Transverse colon (tissue), 4 donors: ENCODE measurements at regions not wholly inside any gene's neighbourhood (a gene's known extent, or its start where the extent isn't known, plus 50 kb on each side); places are given as distances from the start of the nearest gene placed in this dataset.
"Not testable (repeated sequence)": the region's sequence is repeated elsewhere in the genome, so short reads cannot be mapped to it uniquely, and the experiment has no call there.

Source experiments
- DNase-seq: peaks from one replicate; pipeline ENCODE4 v3.0.0-alpha.2; 2019
- H3K27ac ChIP-seq, 4 donors: fragments of 200-600 bp; sonication (generic); 2 replicates each; pipeline ENCODE4 v1.5.1; 2016 to 2018; ENCODE audit warnings: inconsistent platforms in 4 of 4
- H3K27me3 ChIP-seq: fragments of 200-600 bp; sonication (generic); 2 replicates; pipeline ENCODE4 v1.5.1; 2017; ENCODE audit warnings: inconsistent platforms
- H3K36me3 ChIP-seq, 4 donors: fragments of 200-600 bp; sonication (generic); 2 replicates each; pipeline ENCODE4 v1.5.1; 2017 to 2019; ENCODE audit warnings: inconsistent platforms in 4 of 4
- H3K4me1 ChIP-seq, 4 donors: fragments of 200-600 bp; sonication (generic); 2 replicates each; pipeline ENCODE4 v1.5.1; 2017 to 2020; ENCODE audit warnings: inconsistent platforms in 4 of 4
- H3K4me3 ChIP-seq, 4 donors: fragments of 200-600 bp; sonication (generic); 1 replicate in 1 of 4; 2 replicates in 3 of 4; pipeline versions ENCODE4 v1.5.1 to v1.6.1; 2017 to 2019; ENCODE audit warnings: inconsistent platforms in 4 of 4
- H3K9me3 ChIP-seq, 2 donors: fragments of 200-600 bp; sonication (generic); 2 replicates each; pipeline ENCODE4 v1.5.1; 2017 to 2019; ENCODE audit warnings: inconsistent platforms in 2 of 2
- EP300 ChIP-seq: sonication (generic); formaldehyde crosslinking; IDR thresholded peaks from one replicate; pipeline ENCODE4 v1.6.1; 2017; ENCODE audit warnings: antibody characterized with exemption, low read depth
- POLR2A ChIP-seq: fragments of 450-650 bp; IDR thresholded peaks from one replicate; pipeline ENCODE4 v1.6.1; 2016; ENCODE audit warnings: antibody characterized with exemption, mild to moderate bottlenecking, moderate library complexity
- POLR2AphosphoS5 ChIP-seq, 3 donors: sonication (generic); formaldehyde crosslinking; IDR thresholded peaks; one replicate each; pipeline ENCODE4 v1.6.1; 2016; ENCODE audit warnings: antibody characterized with exemption in 3 of 3
- WGBS, 2 donors: methylation state at CpG; one replicate each; pipeline ENCODE4 v1.1.5; 2018; ENCODE audit warnings: low coverage in 1 of 2; 5-methylcytosine and 5-hydroxymethylcytosine counted together
- in situ Hi-C, 4 donors: fragments of 200-750 bp; cut with MboI; loops; one replicate each; pipeline versions ENCODE4 v1.15.0 to v1.15.1; 2017; ENCODE audit warnings: low sequenced_read_pairs in 3 of 4, low pct_ligation_motif_present in 1 of 4, low pct_unique_long_range_greater_than_20kb in 1 of 4
- intact Hi-C: fragments of 100-400 bp; cut with DNase I; formaldehyde crosslinking; loops from one replicate; pipeline ENCODE4 v1.15.1; 2023; ENCODE audit warnings: low total_unique reads
- TF ChIP-seq, protein P1 (sequence below), 5 experiments: fragments of 200-600 bp in 3 of 5; fragments of 450-650 bp in 2 of 5; sonication (generic) in 3 of 5; IDR thresholded peaks; 1 replicate in 2 of 5; 2 replicates in 3 of 5; pipeline ENCODE4 v1.5.1; 2016 to 2017; ENCODE audit warnings: antibody characterized with exemption in 5 of 5, inconsistent platforms in 3 of 5, mild to moderate bottlenecking in 2 of 5, moderate library complexity in 1 of 5

GRCh38 chr3:152211655-152212054 is 57.1 kb upstream of the MBNL1 start:
- DNase-seq = no peak
- Histone ChIP-seq H3K9me3 (no peaks in the 10 kb centered on the region), H3K36me3 (no peaks in the 10 kb centered on the region), H3K4me3 (no peak overlapping the region), H3K4me1 (peaks cover 0 to 31% (median 22%) of the 10 kb centered on the region in 4 donors), H3K27me3 (no peaks in the 10 kb centered on the region), H3K27ac (peak overlapping the region; percentile 13 to 45 (median 16))
- TF ChIP-seq EP300 (no peak), POLR2A (no peak), POLR2AphosphoS5 (IDR thresholded peaks at IDR 0.05) (no peak)
- TF ChIP-seq, protein P1, sequence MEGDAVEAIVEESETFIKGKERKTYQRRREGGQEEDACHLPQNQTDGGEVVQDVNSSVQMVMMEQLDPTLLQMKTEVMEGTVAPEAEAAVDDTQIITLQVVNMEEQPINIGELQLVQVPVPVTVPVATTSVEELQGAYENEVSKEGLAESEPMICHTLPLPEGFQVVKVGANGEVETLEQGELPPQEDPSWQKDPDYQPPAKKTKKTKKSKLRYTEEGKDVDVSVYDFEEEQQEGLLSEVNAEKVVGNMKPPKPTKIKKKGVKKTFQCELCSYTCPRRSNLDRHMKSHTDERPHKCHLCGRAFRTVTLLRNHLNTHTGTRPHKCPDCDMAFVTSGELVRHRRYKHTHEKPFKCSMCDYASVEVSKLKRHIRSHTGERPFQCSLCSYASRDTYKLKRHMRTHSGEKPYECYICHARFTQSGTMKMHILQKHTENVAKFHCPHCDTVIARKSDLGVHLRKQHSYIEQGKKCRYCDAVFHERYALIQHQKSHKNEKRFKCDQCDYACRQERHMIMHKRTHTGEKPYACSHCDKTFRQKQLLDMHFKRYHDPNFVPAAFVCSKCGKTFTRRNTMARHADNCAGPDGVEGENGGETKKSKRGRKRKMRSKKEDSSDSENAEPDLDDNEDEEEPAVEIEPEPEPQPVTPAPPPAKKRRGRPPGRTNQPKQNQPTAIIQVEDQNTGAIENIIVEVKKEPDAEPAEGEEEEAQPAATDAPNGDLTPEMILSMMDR (IDR thresholded peaks at IDR 0.05) = no peak
- in situ Hi-C loops (no loop called here), intact Hi-C loops (no loop called here)
- WGBS, 2 donors = 56 to 83% methylated on average over 1 of the region's 1 CpG

- no peak overlapping the region for H3K4me3 ChIP-seq
- H3K4me1 ChIP-seq = peaks cover 0 to 28% (median 20%) of the 10 kb centered on the region in 4 donors
- H3K9me3 ChIP-seq = no peaks in the 10 kb centered on the region
- peak overlapping the region in 3 of 4 donors; percentile 16 to 48 (median 45) for H3K27ac ChIP-seq
- intact Hi-C loops = no loop called here
- H3K36me3 ChIP-seq = no peaks in the 10 kb centered on the region
- TF ChIP-seq, protein P1 (IDR thresholded peaks at IDR 0.05) = no peak
- TF ChIP-seq POLR2AphosphoS5 (IDR thresholded peaks at IDR 0.05) (no peak), EP300 (no peak), POLR2A (no peak)
- no peak for DNase-seq
- no peaks in the 10 kb centered on the region for H3K27me3 ChIP-seq
- in situ Hi-C loops = no loop called here
Measured at GRCh38 chr3:152213203-152213602, 55.5 kb upstream of the MBNL1 start.

DNA sequence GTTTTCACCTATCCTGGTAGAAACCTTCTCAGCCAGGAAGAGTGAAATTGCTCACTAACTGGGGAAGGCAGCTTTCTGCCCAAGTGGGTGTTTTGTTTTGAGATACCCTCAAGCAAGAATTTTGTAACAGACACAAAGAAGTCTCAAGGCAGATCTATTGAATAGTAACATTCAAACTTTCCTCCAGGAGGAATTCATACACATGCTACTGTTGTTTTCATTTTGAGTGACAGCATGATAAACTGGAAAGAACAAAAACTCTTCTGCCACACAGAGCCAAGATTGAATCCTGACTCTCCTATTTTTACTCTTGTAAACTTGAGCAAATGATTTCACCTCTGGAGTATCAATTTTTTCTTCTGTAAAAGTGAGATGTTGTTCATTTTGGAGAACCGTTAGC is 54.8 kb upstream of the MBNL1 start:
- no peak overlapping the region for H3K4me3 ChIP-seq
- WGBS, 2 donors = 80 to 84% methylated on average over 1 of the region's 1 CpG
- in situ Hi-C loops = no loop called here
- DNase-seq = no peak
- no peaks in the 10 kb centered on the region for H3K36me3 ChIP-seq
- peaks cover 0 to 28% (median 18%) of the 10 kb centered on the region in 4 donors for H3K4me1 ChIP-seq
- TF ChIP-seq POLR2AphosphoS5 (IDR thresholded peaks at IDR 0.05) (no peak), EP300 (no peak), POLR2A (no peak)
- TF ChIP-seq, protein P1 (IDR thresholded peaks at IDR 0.05) = no peak
- H3K27ac ChIP-seq = no peak overlapping the region
- no peaks in the 10 kb centered on the region for H3K27me3 ChIP-seq
- intact Hi-C loops = no loop called here
- no peaks in the 10 kb centered on the region for H3K9me3 ChIP-seq

DNA sequence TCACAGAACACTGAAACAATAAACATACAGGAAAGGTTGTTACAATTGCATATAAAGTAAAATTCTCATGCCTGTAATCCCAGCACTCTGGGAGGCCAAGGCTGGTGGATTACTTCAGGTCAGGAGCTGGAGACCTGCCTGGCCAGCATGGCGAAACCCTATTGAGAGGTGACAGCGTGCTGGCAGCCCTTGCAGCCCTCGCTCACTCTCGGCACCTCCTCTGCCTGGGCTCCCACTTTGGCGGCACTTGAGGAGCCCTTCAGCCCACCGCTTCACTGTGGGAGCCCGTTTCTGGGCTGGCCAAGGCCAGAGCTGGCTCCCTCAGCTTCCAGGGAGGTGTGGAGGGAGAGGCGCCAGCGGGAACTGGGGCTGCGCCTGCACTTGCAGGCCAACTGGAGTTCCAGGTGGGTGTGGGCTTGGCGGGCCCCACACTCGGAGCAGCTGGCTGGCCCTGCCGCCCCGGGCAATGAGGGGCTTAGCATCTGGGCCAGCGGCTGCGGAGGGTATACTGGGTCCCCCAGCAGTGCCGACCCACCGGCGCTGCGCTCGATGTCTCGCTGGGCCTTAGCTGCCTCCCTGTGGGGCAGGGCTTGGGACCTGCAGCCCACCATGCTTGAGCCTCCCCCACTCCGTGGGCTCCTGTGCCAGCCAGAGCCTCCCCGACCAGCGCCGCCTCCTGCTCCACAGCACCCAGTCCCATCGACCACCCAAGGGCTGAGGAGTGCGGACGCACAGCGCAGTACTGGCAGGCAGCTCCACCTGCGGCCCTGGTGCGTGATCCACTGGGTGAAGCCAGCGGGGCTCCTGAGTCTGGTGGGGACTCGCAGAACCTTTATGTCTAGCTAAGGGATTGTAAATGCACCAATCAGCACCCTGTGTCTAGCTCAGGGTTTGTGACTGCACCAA is 51.5 kb upstream of the MBNL1 start:
- H3K4me3 ChIP-seq, H3K27ac ChIP-seq, intact Hi-C loops, H3K9me3 ChIP-seq, H3K36me3 ChIP-seq, H3K27me3 ChIP-seq, DNase-seq, in situ Hi-C loops: not testable (repeated sequence)
- peaks cover 0 to 16% (median 6%) of the 10 kb centered on the region in 4 donors for H3K4me1 ChIP-seq
- 95% methylated on average over 30 of the region's 34 CpGs; no CpG with 5 or more reads in 1 of the 2 donors for WGBS, 2 donors
